GM12878 (cell line): ENCODE measurements at regions not wholly inside any gene's neighbourhood (a gene's known extent, or its start where the extent isn't known, plus 50 kb on each side); places are given as distances from the start of the nearest gene placed in this dataset.

Experiments used
- ATAC-seq: fragments of 200-7000 bp; cut with Tn5 transposase; 3 replicates; pipeline ENCODE4 v1.9.1; 2020; ENCODE audit warnings: mild to moderate bottlenecking, moderate library complexity
- BruUV-seq: library from RNA; stranded (reverse); fragments of 400-500 nt; replicated peaks from 2 replicates; lab custom pipeline; 2021; lab: Mats Ljungman, UMichigan
- CTCF ChIA-PET: fragments of 300-600 bp; sonication (Branson Sonifier 250); formaldehyde crosslinking; extraction: SDS; loops from one replicate; lab custom pipeline; 2021; ENCODE audit warnings: inconsistent platforms; lab: Yijun Ruan, JAX
- POLR2A ChIA-PET: fragments of 350-600 bp; formaldehyde crosslinking; extraction: SDS; loops from one replicate; lab custom pipeline; 2021; ENCODE audit warnings: inconsistent platforms; lab: Charles Lee
- RAD21 ChIA-PET: fragments of 300-600 bp; sonication (Branson Sonifier 250); formaldehyde crosslinking; loops from one replicate; lab custom pipeline; 2023; ENCODE audit warnings: antibody characterized with exemption; ENCODE audit not compliant: unreplicated experiment; lab: Charles Lee
- SMC1A ChIA-PET: fragments of 300-600 bp; sonication (Branson Sonifier 250); formaldehyde crosslinking; loops from one replicate; lab custom pipeline; 2023; ENCODE audit not compliant: unreplicated experiment, uncharacterized antibody; lab: Charles Lee
- DNase-seq: peaks from one replicate; pipeline ENCODE4 v3.0.0-alpha.2; 2011; ENCODE audit warnings: low read depth, low spot score
- FAIRE-seq: peaks from 3 replicates; lab custom pipeline; 2011; peaks lifted over from hg19 to GRCh38; lab: Jason Lieb, UNC
- H2AFZ ChIP-seq: 2 replicates; pipeline ENCODE4 v1.6.0; 2011; ENCODE audit warnings: low read depth, low read length, control low read depth; ENCODE audit not compliant: control insufficient read depth
- H3K27ac ChIP-seq: 2 replicates; pipeline ENCODE4 v1.5.1; 2011; ENCODE audit warnings: control low read depth; ENCODE audit not compliant: control insufficient read depth, insufficient read depth
- H3K27me3 ChIP-seq, 2 experiments: replicated peaks in 1 of 2; 2 replicates each; pipeline versions ENCODE4 v1.6.0 to v1.6.1; 2011; ENCODE audit warnings: low read length in 1 of 2; ENCODE audit not compliant: control insufficient read depth in 2 of 2, insufficient read depth in 2 of 2
- H3K36me3 ChIP-seq, 2 experiments: 2 replicates each; pipeline ENCODE4 v1.5.1; 2011; ENCODE audit warnings: low read length in 1 of 2; ENCODE audit not compliant: control insufficient read depth in 2 of 2, insufficient read depth in 2 of 2
- H3K4me1 ChIP-seq: 2 replicates; pipeline ENCODE4 v1.6.1; 2011; ENCODE audit warnings: mild to moderate bottlenecking, low read length, moderate library complexity, mixed read lengths; ENCODE audit not compliant: control insufficient read depth, insufficient read depth
- H3K4me2 ChIP-seq: 2 replicates; pipeline ENCODE4 v1.6.0; 2011; ENCODE audit warnings: control low read depth; ENCODE audit not compliant: control insufficient read depth, insufficient read depth
- H3K4me3 ChIP-seq: fragments of 200-600 bp; sonication (generic); 2 replicates; pipeline ENCODE4 v1.5.1; 2016
- H3K79me2 ChIP-seq: 2 replicates; pipeline ENCODE4 v1.6.0; 2011; ENCODE audit warnings: low read length; ENCODE audit not compliant: control insufficient read depth, insufficient read depth
- H3K9ac ChIP-seq: 2 replicates; pipeline ENCODE4 v1.8.0; 2011; ENCODE audit warnings: low read length, control low read depth, mixed read lengths; ENCODE audit not compliant: control insufficient read depth, insufficient read depth
- H3K9me3 ChIP-seq: replicated peaks from 3 replicates; pipeline ENCODE4 v1.5.1; 2011; ENCODE audit warnings: mild to moderate bottlenecking, low read length; ENCODE audit not compliant: control insufficient read depth, insufficient read depth
- H4K20me1 ChIP-seq: 2 replicates; pipeline ENCODE4 v1.6.0; 2011; ENCODE audit not compliant: control insufficient read depth, insufficient read depth
- CHD2 ChIP-seq: IDR thresholded peaks from 2 replicates; pipeline ENCODE4 v1.6.1; 2011; ENCODE audit warnings: low read depth, low read length, improper control_type of control experiment, borderline replicate concordance
- IKZF2 ChIP-seq, 2 experiments: fragments of 450-650 bp; IDR thresholded peaks; 2 replicates each; pipeline ENCODE4 v1.6.1; 2017; ENCODE audit warnings: mild to moderate bottlenecking in 2 of 2, moderate library complexity in 2 of 2
- IRF4 ChIP-seq: IDR thresholded peaks from 2 replicates; pipeline ENCODE4 v1.6.1; 2011; ENCODE audit warnings: low read depth, low read length
- MYC ChIP-seq: IDR thresholded peaks from 2 replicates; pipeline ENCODE4 v1.6.1; 2011; ENCODE audit warnings: mild to moderate bottlenecking, low read length, moderate library complexity, inconsistent platforms; ENCODE audit not compliant: insufficient read depth, insufficient replicate concordance, insufficient read length, severe bottlenecking
- NR2C1 ChIP-seq: fragments of 450-650 bp; IDR thresholded peaks from 2 replicates; pipeline ENCODE4 v1.6.1; 2017; ENCODE audit warnings: antibody characterized with exemption, mild to moderate bottlenecking, moderate library complexity
- SREBF2 ChIP-seq: IDR thresholded peaks from 2 replicates; pipeline ENCODE4 v1.6.1; 2012; ENCODE audit warnings: mild to moderate bottlenecking, low read length
- YY1 ChIP-seq: IDR thresholded peaks from 2 replicates; pipeline ENCODE4 v1.6.1; 2011; ENCODE audit warnings: low read depth, mild to moderate bottlenecking, low read length
- WGBS: methylation state at CpG from one replicate; pipeline ENCODE4 v1.1.6; 2016; ENCODE audit warnings: low lambda C conversion rate; ENCODE audit not compliant: insufficient replicate concordance, insufficient coverage; ENCODE audit errors: missing lambda C conversion rate; 5-methylcytosine and 5-hydroxymethylcytosine counted together
- in situ Hi-C: fragments of 300-500 bp; cut with MboI; formaldehyde crosslinking; loops from 9 replicates; pipeline ENCODE4 v1.14.3; 2018; ENCODE audit warnings: mixed read lengths
- intact Hi-C: fragments of 100-400 bp; cut with micrococcal nuclease; formaldehyde crosslinking; loops from one replicate; pipeline ENCODE4 v1.14.2; 2022; ENCODE audit not compliant: unreplicated experiment
- TF ChIP-seq, protein P1 (sequence below): fragments of 450-650 bp; conservative IDR thresholded peaks from 2 replicates; pipeline ENCODE4 v1.6.1; 2017; ENCODE audit warnings: mild to moderate bottlenecking, moderate library complexity
- TF ChIP-seq, protein P2 (sequence below): fragments of 450-650 bp; IDR thresholded peaks from 2 replicates; pipeline ENCODE4 v1.6.1; 2017; ENCODE audit warnings: mild to moderate bottlenecking, moderate library complexity

DNA sequence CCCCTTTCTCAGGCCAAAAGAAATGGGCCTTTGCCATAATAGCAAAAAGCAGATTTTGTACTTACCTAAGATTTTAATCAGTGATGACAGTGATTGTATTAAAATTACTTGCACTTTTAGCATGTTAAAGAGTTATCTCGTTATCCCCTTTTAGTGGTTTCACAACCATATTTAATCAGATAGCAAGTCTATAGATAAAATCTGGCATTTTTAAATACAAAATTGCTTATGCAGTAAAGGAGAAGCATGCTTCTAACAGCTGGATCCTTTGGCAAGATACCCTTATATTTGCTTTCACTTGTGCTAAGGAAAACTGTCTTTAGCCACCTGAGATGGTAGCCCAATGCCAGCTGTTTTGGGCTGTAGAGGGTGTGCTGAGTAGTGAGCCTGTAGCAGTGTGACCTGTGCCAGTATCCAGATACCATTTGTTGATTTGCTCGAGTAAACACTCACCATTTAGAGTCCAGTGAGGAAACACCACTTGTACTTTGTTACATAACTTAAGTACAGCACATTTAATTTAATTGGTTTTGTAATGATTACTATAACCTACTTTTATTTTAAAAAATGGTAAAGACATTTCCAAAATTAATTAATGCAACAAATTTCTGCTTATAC, 314.4 kb upstream of the ZP4 start:
- no peak overlapping the region for H3K4me2 ChIP-seq
- H2AFZ ChIP-seq, result no peak overlapping the region
- FAIRE-seq (no peak), DNase-seq (no peak), ATAC-seq (no peak)
- H3K27me3 ChIP-seq, result no peaks in the 10 kb centered on the region
- no peaks in the 10 kb centered on the region for H3K4me1 ChIP-seq
- in situ Hi-C loops, result no loop called here
- ChIA-PET RAD21 (no interaction called here), POLR2A (no interaction called here), SMC1A (interaction anchor here (0.9 kb wide), 1 partner anchor 9 kb away, joined by 3 read pairs; no protein-coding TSS in a partner anchor), CTCF (no interaction called here)
- H3K9me3 ChIP-seq, result no peaks in the 10 kb centered on the region; the same call in 2 of the 3 replicates
- H3K9ac ChIP-seq, result no peak overlapping the region
- TF ChIP-seq IKZF2 (IDR thresholded peaks at IDR 0.05), result no peak
- TF ChIP-seq, protein P1, sequence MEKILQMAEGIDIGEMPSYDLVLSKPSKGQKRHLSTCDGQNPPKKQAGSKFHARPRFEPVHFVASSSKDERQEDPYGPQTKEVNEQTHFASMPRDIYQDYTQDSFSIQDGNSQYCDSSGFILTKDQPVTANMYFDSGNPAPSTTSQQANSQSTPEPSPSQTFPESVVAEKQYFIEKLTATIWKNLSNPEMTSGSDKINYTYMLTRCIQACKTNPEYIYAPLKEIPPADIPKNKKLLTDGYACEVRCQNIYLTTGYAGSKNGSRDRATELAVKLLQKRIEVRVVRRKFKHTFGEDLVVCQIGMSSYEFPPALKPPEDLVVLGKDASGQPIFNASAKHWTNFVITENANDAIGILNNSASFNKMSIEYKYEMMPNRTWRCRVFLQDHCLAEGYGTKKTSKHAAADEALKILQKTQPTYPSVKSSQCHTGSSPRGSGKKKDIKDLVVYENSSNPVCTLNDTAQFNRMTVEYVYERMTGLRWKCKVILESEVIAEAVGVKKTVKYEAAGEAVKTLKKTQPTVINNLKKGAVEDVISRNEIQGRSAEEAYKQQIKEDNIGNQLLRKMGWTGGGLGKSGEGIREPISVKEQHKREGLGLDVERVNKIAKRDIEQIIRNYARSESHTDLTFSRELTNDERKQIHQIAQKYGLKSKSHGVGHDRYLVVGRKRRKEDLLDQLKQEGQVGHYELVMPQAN, result no peak
- no peak for TF ChIP-seq MYC
- no peak for TF ChIP-seq SREBF2
- TF ChIP-seq CHD2, result no peak
- no peak for TF ChIP-seq YY1
- TF ChIP-seq, protein P2, sequence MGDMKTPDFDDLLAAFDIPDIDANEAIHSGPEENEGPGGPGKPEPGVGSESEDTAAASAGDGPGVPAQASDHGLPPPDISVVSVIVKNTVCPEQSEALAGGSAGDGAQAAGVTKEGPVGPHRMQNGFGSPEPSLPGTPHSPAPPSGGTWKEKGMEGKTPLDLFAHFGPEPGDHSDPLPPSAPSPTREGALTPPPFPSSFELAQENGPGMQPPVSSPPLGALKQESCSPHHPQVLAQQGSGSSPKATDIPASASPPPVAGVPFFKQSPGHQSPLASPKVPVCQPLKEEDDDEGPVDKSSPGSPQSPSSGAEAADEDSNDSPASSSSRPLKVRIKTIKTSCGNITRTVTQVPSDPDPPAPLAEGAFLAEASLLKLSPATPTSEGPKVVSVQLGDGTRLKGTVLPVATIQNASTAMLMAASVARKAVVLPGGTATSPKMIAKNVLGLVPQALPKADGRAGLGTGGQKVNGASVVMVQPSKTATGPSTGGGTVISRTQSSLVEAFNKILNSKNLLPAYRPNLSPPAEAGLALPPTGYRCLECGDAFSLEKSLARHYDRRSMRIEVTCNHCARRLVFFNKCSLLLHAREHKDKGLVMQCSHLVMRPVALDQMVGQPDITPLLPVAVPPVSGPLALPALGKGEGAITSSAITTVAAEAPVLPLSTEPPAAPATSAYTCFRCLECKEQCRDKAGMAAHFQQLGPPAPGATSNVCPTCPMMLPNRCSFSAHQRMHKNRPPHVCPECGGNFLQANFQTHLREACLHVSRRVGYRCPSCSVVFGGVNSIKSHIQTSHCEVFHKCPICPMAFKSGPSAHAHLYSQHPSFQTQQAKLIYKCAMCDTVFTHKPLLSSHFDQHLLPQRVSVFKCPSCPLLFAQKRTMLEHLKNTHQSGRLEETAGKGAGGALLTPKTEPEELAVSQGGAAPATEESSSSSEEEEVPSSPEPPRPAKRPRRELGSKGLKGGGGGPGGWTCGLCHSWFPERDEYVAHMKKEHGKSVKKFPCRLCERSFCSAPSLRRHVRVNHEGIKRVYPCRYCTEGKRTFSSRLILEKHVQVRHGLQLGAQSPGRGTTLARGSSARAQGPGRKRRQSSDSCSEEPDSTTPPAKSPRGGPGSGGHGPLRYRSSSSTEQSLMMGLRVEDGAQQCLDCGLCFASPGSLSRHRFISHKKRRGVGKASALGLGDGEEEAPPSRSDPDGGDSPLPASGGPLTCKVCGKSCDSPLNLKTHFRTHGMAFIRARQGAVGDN, result no peak
- TF ChIP-seq IRF4, result no peak
- TF ChIP-seq NR2C1, result no peak
- no TSS peak for BruUV-seq
- no peak overlapping the region for H3K4me3 ChIP-seq
- H3K79me2 ChIP-seq, result no peaks in the 10 kb centered on the region
- H4K20me1 ChIP-seq, result no peaks in the 10 kb centered on the region
- intact Hi-C loops, result no loop called here
- H3K36me3 ChIP-seq, result no peaks in the 10 kb centered on the region
- no peak overlapping the region for H3K27ac ChIP-seq
- 0% methylated on average over 2 of the region's 2 CpGs for WGBS
